NCI-H146 treated with DMSO at 0.1 percent for 48 hours (cell line): ENCODE measurements at regions not wholly inside any gene's neighbourhood (a gene's known extent, or its start where the extent isn't known, plus 50 kb on each side); places are given as distances from the start of the nearest gene placed in this dataset.

Experiments used
- DNase-seq: peaks from one replicate; lab custom pipeline; 2025; ENCODE audit not compliant: unreplicated experiment; lab: John Stamatoyannopoulos, UW

DNA sequence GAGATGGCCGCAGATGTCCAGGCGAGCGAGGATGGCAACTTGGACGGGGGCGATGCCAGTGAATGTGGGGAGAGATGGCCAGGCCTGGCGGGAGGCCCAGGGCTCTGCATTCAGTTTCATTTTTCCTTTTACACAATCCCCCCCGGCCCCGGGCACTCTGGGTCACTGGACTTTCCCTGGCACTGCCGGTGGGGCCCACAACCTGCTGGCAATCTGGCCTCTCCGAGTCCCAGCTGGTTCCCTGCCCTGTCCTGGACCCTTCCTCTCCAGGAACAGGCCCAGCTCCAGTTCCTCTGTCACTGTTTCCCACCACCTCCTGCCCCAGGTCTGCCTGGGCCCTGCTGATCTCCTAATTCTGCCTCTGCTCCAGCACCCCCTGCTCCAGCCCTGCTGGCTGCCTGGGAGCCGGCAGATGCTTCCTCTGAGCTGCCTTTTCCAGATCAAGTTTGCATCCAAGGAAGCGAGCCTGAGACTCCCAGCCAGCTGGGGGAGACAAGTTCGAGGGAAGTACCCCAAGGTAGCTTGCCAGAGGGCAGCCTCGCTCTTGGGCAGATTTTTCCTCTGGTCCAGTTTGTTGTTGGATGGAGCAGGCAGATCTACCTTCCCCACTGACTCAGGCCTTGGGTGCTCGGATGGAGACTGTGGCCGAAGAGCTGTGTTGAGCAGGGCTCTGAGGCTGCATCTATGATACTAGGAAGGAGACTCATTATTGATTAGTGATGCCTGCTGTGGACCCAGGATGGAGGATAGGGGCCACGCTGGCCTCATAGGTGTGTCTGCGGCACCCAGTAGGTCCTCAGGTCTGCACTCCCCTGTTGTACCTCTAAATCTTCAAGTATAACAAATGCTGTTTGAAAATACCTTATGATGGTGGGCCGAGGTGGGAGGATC, 83.2 kb downstream of the CEBPB start:
- no peak for DNase-seq

DNA sequence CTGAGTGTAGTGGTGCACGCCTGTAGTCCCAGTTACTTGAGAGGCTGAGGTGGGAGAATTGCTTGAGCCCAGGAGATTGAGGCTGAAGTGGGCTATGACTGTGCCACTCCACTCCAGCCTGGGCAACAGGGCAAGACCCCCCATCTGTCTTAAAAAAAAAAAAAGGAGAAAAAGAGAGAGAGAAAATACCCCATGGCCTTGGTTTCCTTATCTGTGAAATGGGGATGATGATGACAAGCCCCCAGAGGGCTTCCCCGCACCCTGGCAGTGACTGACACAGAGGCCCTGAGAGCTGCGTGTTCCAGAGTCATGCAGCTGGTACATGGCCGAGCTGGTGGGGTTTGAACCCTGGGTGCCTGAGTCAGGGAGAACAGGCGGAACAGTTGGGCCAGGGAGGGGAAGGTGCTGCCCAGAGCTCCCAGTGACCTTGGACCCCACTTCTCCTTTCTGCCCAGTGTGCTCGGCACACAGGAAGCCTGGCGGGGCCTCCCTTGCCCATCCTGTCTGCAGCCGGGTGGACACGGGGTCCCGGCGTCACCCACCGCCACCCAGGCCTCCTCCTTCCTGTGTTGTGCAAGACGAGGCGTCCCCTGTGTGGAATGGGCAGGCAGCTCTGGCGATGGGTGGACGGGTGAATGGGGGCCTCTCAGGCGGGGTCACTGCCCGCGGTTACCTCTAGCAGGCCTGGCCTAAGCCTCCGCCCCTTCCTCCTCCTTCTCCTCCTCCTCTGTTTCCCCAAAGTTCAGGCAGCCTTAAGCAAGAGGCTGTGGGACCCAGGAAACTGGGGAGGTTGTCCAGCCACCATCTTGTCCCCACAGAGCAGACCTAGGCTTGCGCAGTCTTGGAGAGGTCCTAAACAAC, 84.2 kb downstream of the CEBPB start:
- DNase-seq: no peak

DNA sequence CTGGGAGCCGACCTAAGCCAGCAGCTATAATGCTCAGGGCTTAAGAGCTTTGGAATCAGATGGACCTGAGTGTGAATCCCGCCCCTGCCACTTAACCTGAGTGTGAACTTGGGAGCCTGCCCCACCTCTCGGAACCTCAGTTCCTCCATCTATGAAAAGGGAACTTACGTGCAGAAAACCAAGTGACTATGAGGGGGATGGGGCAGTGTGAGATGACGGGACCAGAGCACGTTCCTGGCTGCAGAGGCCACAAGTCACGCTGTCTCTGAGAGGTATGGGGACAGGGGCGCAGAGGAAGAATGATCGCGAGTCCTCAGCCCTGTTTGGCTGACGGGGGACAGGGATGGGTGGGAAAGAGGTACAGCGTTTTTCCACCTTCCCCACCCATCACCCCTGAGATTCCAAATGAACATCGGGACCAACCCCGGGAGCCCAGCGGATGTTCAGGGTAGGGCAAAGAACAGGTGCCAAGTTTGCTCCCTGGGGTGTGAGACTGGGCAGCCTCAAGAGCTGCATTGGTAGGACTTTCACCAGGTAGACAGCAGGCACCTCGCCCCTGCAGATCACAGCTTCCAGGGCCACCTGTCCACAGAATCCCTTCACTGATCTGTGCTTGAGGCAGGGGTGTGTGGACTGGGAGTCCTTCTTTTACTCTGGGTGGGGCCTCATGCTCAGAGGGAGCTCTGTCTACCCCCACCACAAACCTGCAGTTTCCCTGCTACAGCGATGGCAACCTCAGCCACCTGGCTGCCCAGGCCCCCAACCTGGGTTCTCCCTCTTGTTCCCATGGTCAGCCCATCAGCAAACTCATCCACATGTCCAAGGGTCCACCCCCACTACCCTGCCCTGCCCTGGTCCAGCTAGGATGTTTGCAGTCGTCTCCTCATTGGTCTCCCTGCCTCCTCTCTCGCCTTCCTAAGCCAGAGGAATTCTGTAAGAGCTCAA, 85.8 kb downstream of the CEBPB start:
- no peak for DNase-seq

DNA sequence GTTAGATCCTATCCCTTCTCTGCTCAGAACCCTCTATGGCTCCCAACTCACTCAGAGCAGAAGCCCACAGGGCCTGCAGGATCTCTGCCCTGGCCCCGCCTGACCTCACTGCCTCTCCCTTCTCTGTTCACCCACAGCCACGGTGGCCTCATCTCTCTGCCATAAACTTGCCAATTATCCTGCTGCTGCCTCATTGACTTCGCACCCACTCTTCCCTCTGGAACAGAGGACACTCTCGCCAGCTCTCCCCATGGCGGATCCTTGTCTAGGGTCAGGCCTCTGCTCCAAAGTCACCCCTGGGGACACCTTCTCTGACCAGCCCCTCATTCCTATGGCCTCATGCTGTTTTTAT, 86.4 kb downstream of the CEBPB start:
- no peak for DNase-seq

DNA sequence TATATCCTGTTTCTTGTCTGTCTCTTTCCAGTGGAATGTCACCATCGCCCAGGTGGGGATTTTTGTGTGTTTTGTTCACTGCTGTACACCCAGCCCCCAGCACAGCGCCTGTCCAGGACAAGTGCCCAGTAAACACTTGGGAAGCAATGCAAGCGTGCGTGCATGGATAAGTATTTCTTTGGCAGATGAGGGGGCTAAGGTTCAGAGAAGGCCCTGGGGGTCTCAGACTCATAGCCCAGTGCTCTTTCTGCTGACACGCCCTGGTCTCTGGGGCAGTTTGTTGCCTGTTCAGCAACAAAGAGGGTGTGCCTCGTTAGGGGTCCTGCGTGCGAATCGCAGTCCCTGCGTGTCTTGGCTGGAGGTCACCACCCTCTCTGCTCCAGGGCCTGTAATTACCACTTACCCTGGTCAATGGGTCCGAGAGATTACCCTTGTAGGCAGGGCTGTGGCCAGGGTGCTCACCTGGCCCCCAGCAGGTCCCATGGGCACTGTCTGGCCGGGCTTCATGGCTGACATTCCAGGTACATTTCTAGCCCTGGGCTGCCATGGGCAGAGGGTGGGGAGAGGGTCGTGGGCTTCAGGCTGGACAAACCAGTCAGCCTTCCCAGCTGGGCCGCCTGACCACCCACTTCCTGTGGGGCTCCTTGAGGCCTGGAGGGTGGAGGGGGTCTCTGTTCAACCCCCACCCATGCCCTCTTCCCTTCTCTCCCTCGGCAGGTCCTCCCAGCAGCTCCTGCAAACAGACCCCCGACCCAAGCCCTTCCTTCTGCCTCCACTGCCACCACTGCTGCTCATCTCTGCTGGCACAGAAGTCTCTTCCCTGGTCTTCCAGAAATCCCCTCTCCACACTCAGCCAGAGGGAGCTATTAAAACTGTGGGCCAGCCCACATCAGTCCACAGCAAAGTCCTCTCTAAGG, 87.1 kb downstream of the CEBPB start:
- no peak for DNase-seq

DNA sequence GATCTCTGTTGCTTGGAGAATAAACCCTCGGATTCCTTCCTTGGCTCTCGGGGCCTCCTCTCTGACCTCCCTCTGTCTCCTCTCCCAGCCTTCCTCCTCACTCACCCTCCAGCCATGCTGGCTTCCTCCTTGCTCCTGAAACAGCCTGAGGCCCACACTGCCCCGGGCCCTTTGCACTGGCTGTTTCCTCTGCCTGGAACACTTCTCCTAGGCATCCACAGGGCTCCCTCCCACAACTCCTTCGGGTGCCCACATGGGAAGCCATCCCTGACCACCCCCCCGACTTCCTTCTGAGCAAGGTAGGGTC, 87.7 kb downstream of the CEBPB start:
- DNase-seq: no peak

DNA sequence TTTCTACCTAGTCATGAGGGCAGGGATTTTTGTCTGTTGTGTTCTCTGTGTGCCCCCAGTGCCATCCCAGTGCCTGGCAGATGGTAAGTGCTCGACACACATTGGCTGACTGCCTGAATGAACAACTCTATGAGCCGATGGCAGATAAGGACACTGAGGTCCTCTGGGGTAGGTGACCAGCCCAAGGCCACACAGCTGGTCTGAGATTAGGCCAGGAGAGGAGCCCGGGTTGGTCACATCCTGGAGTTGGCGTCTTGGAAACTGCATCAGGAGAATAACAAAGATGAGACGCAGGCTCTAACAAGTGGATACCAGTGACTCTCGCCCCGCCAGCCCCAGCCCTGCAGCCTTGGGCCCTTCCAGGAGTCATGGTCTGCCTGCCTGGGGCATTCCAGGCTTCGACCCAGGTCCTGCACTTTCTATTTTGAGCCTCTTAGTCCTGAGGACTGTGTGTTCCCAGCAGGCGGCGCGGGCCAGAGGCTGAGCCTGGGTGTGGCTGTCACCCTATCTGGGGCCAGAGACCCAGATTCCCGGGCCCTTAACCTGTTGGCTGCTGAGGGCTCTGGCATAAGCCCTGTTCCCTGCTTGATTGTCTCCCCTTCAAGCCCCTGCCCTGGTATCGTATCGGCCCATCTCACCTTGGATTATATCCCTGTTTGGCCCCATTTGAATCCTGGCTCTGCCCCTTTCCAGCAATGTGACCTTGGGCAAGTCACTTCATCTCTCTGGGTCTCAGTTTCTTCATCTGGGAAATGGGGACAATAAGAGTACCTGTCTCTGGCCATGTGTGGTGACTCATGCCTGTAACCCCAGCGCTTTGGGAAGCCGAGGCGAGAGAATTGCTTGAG, 88.3 kb downstream of the CEBPB start:
- no peak for DNase-seq

DNA sequence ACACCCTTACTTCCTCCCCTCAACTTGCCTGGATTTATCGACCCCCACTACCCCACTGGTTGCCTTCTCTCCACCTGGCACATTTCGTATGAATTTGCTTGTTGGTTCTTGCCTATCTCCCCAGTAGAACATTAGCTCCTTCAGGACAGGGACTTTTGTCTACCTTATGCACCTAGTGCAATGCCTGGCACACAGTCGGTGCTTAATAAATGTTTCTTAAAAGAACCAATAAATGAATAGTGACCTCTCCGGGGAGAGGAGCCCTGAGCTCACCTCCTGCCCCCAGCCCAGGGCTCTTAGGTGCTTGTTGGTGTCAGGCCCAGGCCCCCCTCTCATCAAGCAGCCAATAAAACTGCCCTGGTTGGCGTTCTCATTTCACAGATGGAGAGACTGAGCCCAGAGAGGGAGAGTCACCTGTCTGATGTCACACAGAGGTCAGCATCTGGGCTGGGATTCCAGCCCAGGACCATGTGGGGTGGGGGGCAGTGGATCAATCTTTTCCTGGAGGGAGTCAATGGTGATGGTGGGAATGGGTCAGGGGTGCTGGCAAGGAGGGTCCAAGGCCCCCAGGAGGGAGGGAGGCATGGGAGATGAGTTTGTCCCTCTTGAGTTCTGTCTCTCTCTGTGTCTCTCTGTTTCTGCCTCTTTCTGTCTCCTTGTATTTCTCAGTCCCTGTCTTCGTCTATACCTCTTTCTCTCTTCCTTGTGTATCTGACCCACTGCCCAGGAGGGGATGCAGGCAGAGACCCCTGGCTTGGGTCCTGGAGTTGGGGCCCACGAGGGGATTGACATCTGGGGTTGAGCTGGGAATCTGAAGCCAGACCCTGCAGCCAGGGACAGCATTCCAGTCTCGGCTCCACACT, 89.6 kb downstream of the CEBPB start:
- no peak for DNase-seq

DNA sequence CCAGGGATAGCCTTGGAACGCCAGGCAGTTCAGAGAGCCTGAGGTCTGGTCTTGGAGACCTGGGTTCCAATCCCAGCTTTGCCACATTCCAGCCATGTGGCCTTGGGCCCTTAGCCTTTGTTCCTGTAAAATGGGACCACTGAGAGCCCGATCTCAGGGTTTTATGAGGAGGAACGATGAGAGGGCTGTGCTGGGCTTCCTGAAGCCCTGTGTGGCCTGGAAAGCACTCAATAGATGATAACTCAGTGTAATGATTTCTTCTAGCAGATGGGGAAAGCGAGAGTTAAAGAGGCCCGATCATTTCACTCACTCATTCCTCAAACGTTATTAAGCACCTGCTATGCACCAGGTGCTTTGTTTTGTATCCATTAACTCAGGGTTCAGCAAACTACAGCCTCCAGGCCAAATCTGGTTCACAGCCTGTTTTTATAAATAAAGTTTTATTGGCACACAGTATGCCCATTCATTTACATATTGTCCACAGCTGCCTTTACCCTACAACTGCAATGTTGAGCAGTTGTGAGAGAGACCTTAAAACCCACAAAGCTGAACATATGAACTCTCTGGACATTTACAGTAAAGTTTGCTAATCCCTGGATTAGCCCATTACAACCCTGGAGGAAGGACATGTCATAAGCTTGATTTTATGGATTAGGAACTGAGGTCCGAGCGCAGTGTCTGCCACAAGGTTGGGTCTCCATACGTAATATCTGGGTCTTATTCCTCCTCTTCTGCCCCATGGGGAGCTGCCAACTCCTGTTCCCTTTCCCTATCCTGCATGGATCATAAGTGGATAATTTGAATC, 90.4 kb downstream of the CEBPB start:
- no peak for DNase-seq

DNA sequence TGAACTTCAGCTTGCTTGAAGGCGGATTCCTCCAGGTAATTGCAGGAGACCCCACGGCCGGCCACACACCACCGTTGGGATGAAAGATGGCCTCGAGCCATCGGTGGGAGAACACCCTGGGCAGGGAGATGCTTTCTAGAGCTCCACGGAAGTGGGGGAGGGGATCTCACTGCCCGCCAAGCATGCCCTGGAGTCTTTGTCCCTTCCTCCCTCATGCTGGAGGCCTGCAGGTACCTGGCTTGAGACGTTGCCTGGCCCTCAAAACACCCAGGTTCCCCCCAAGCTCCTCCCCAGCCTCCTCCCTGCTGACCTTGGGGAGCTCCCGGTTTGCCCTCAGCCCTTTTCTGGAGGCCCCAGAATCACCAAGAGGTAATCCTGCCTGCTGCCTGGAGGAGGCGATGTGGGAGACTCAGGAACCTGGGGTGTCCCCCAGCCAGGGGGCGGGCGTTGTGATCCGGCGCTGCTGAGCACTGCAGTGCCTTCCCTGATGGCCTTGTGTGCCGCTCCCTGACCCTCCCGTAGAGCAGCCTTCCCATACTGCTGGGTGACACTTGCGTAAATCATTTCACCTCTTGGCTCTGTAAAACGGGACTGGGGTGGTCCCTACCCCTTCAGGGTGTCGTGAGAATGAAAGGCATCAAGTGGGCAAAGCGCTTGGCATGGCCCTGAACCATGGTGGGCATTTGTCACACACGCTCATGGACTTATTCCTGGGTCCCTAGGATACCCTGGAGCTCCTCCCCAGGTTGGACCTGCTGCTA, 91.4 kb downstream of the CEBPB start:
- no peak for DNase-seq

DNA sequence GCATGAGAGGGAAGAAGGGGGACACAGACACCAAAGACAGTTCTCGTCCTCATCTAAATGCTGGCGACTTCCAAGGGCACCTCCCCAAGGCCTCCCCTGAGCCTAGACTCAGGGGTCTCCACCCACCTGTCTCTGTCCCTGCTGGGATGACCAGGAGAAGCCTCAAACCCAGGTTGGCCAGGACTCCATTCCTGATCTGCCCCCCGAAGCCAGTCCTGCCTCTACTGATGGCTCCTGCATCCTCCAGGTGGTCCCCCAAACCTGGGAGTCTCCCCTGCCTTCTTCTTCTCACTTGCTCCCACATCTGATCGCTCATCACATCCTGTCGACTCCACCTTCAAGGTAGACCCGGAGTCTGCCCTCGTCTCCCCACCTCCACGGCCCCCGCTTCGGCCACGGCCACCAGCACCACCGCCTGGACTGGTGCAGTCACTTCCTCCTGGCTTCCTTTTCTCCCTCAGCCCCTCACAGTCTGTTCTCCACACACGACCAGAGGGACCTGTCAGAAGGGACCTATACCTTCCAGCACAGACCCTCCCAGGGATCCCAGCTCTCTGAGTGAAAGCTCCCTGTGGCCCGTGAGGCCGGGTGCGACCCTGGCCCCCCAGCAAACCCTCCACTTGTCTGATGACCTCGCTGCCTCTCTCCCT, 92.1 kb downstream of the CEBPB start:
- DNase-seq: no peak

DNA sequence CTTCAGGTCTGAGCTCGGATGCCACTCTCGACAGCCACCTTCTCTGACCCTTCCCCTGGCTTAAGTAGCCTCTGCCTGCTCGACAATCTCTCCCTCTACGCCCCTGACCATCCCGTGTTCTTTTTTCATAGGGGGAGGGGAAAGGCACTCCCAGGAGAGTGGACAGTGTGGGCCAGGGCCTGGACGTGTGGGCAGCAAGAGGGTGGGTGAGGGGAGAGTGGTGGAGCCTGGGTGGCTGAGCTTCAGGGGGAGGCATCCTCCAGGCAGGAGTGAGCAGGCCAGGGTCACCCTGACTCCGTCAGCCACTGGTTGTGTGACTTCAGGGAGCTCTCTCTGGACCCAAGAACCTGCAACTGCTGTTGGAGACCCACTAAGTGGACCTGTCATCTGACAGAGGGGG, 92.7 kb downstream of the CEBPB start:
- DNase-seq: no peak

DNA sequence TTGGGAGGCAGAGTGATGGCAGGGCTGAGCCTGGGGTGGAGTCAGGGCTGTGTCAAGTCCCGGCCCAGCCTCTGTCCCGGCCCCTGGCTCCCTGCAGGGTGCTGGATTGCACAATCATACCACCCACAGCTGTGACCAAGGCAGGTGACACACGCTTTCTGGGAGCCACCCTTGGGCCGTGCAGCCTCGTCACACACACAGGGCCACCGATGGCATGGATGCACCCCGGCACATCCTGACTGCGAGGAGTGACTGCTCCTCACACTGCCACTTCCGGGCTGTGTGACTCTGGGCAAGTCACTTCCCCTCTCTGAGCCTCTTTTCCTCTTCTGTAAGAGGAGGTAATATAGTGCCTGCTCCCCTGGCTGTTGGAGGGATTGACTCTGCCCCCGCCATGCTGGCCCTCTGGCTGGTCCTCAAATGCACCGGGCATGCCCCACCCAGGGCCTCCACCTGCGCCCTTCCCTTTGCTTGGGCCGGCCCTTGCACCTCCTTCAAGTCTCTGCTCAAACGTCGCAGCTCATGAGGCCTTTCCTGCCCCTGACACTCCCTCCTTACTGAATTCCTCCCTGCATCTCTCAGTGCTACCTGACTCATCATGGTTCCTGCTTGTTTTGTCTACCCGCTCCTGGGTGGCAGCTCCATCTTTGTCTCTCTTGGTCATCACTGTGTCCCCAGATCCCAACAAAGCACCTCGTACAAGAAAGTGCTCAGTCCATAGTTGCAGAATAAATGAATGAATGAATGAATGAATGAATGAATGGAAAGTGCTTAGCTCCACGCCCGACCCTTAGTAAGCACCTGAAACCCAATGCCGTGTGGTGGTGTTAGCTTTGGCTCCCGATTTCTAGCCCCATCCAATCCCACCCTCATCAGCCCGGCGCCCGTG, 93.5 kb downstream of the CEBPB start:
- DNase-seq: no peak

DNA sequence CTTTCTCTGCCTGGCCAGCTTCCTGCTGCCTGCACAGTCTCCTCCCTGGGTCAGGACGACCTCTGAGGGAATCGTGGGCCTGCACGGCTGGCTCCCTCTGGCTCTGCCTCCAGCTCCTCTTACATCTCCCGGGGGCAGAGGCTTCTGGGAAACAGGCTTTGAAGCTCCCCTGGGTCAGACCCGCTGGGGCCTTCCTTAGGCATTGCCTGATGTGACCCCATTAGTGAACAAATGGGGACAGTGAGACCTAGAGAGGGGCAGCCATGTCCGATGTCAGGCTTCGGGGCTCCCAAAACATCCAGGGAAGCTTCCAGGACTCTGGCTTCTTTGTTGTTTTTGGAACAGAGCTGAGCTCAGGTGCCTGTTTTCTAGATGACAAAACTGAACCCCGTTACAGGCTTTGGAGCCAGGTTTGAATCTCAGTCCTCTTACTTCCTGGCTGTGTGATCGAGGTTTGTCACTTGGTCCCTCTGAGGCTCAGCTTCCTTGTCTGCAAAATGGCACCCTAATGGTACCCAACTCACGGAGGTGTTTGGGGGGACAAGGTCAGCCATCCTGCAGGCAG, 94.3 kb downstream of the CEBPB start:
- no peak for DNase-seq
